Kidney epithelial cell (primary cell): ENCODE measurements at regions not wholly inside any gene's neighbourhood (a gene's known extent, or its start where the extent isn't known, plus 50 kb on each side); places are given as distances from the start of the nearest gene placed in this dataset.

ENCODE experiments used
- DNase-seq: peaks from one replicate; pipeline ENCODE4 v3.0.0-alpha.2; 2010; ENCODE audit warnings: low read depth
- H3K27me3 ChIP-seq: 2 replicates; pipeline ENCODE4 v1.6.0; 2011; ENCODE audit warnings: low read length; ENCODE audit not compliant: control insufficient read depth, insufficient read depth
- H3K36me3 ChIP-seq: 2 replicates; pipeline ENCODE4 v1.5.1; 2011; ENCODE audit warnings: low read length; ENCODE audit not compliant: control insufficient read depth, insufficient read depth
- H3K4me3 ChIP-seq: 2 replicates; pipeline ENCODE4 v1.5.1; 2011; ENCODE audit warnings: low read depth, mild to moderate bottlenecking, control low read depth, low read length
- CTCF ChIP-seq: IDR thresholded peaks from 2 replicates; pipeline ENCODE4 v1.5.1; 2011; ENCODE audit warnings: mild to moderate bottlenecking, moderate library complexity, low read length, control low read depth, inconsistent platforms; ENCODE audit not compliant: insufficient read depth, poor library complexity, severe bottlenecking

- DNase-seq: no peak
Observed at GRCh38 chr4:162461952-162462351, 298.2 kb upstream of the FSTL5 start.

GRCh38 chr4:162458051-162458450 lies 294.3 kb upstream of the FSTL5 start:
- no peaks in the 10 kb centered on the region for H3K36me3 ChIP-seq
- no peak for TF ChIP-seq CTCF
- H3K4me3 ChIP-seq: no peak overlapping the region
- no peaks in the 10 kb centered on the region for H3K27me3 ChIP-seq
- DNase-seq: no peak

More at GRCh38 chr4:162461952-162462351, 298.2 kb upstream of the FSTL5 start:
- no peaks in the 10 kb centered on the region for H3K27me3 ChIP-seq
- H3K36me3 ChIP-seq: no peaks in the 10 kb centered on the region
- no peak overlapping the region for H3K4me3 ChIP-seq
- TF ChIP-seq CTCF: peak; percentile 18

GRCh38 chr4:162457071-162457865 lies 293.5 kb upstream of the FSTL5 start:
- no peaks in the 10 kb centered on the region for H3K36me3 ChIP-seq
- H3K4me3 ChIP-seq: no peak overlapping the region
- no peaks in the 10 kb centered on the region for H3K27me3 ChIP-seq
- TF ChIP-seq CTCF: no peak
- no peak for DNase-seq

- H3K27me3 ChIP-seq: no peaks in the 10 kb centered on the region
- DNase-seq: no peak
- TF ChIP-seq CTCF: no peak
- H3K36me3 ChIP-seq: no peaks in the 10 kb centered on the region
- H3K4me3 ChIP-seq: no peak overlapping the region
Observed at GRCh38 chr4:162456106-162456505, 292.3 kb upstream of the FSTL5 start.

- DNase-seq: no peak
- TF ChIP-seq CTCF: no peak
- no peaks in the 10 kb centered on the region for H3K27me3 ChIP-seq
Observed at GRCh38 chr4:162450531-162451035, 286.8 kb upstream of the FSTL5 start.

GRCh38 chr4:162443510-162443909 lies 279.7 kb upstream of the FSTL5 start:
- Histone ChIP-seq H3K36me3 (no peaks in the 10 kb centered on the region), H3K27me3 (no peaks in the 10 kb centered on the region), H3K4me3 (no peak overlapping the region)
- DNase-seq: no peak
- TF ChIP-seq CTCF: no peak

More at GRCh38 chr4:162450531-162451035, 286.8 kb upstream of the FSTL5 start:
- no peaks in the 10 kb centered on the region for H3K36me3 ChIP-seq
- no peak overlapping the region for H3K4me3 ChIP-seq
